ENCODE measurements at regions not wholly inside any gene's neighbourhood (a gene's known extent, or its start where the extent isn't known, plus 50 kb on each side); places are given as distances from the start of the nearest gene placed in this dataset.

DNA sequence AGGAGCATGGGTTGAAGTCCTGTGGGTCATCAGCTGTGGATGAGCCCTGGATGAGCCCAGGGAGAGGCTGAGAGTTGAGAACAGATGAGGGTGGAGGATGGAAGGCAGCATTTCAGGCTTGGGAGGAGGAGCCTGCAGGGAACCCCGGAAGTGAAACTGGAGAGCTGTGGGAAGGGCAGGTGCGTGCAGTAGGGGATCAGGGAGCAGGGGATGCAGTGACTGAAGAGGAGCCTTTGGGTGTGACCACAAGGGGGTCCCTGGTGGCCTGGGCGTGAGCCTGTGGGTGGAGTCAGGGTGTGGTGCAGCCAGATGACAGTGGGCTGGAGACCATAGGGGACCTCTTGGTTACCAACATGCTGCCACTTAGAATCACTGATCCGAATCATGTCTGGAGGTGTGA lies 115.5 kb downstream of the PAPOLA start:
- peaks cover 14% of the 10 kb centered on the region for H3K27me3 ChIP-seq (ENCODE audit: insufficient read depth, low read length)
- no peaks in the 10 kb centered on the region for H3K36me3 ChIP-seq (ENCODE audit: insufficient read depth, low read length)
- H2AFZ ChIP-seq (ENCODE audit: low read depth, low read length), result no peak overlapping the region
- no peaks in the 10 kb centered on the region for H3K9me3 ChIP-seq (ENCODE audit: low read length)
- H3K4me1 ChIP-seq (ENCODE audit: insufficient read depth, low read length), result peaks cover 4% of the 10 kb centered on the region
- H3K4me3 ChIP-seq (ENCODE audit: low read length), result no peak overlapping the region

DNA sequence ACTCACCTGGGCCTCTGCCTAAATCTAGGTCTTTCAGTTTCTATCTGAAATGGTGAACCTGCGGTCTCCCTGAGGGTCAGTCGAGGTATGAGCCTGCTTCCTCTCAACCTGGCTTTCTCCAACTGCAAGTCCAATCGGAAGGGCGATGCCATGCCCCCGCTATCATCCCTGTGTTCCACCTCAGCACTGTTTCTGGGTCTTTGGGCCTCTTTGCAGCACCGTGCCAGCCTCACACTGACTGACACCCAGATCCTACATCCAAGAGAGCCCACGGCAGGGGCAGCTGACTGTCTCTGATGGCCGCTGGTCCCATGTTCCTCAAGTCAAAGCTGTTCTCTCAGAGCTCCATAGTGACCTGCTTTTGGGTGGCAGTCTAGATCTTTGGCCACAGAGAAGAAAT lies 120.7 kb downstream of the PAPOLA start:
- H3K4me3 ChIP-seq (ENCODE audit: low read length), result no peak overlapping the region

DNA sequence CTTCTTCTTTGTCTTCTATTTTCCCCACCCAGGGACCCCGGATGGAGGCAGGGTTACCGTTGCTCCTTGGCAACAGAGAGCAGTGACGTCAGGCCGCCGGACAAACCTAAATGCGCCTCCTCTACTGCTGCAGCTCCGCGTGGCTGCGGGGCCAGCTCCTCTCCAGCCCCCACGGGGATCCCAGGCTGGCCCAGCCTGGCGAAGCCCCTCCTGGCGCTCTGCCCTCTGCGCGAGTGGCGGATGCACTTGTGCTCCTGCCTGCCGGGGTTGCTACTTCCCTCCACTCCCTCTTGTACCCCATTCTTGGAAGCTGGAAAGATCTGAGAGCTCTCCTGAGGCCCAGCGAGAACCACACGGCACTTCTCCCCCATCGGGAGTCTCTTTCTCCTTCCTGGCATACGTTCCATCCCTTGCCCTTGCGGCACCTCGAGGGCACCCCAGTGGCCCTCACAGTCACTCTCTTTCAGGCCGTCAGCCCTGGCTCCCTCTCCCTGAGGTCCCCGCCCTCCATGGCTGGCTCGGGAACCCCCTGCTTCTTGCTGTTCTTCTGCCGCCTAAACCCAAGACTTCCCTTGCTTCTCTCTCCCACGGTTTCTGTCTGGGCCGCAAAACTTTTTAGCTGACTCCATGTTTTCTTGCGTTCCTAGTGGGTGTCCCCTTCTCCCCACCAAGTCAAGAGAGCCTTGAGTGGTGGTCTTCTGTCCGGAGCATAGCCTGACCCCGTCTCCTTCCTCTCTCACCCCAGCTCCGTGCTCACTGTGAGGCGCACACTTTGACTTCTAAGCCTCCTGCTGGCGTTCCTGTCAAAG lies 121.7 kb downstream of the PAPOLA start:
- no peaks in the 10 kb centered on the region for H3K4me1 ChIP-seq (ENCODE audit: insufficient read depth, low read length)
- no peak overlapping the region for H2AFZ ChIP-seq (ENCODE audit: low read depth, low read length)
- H3K27me3 ChIP-seq (ENCODE audit: insufficient read depth, low read length), result peaks cover 13% of the 10 kb centered on the region
- no peaks in the 10 kb centered on the region for H3K9me3 ChIP-seq (ENCODE audit: low read length)
- H3K4me3 ChIP-seq (ENCODE audit: low read length), result no peak overlapping the region
- no peaks in the 10 kb centered on the region for H3K36me3 ChIP-seq (ENCODE audit: insufficient read depth, low read length)

More for the DNA sequence above, 120.7 kb downstream of the PAPOLA start:
- no peaks in the 10 kb centered on the region for H3K4me1 ChIP-seq (ENCODE audit: insufficient read depth, low read length)
- H2AFZ ChIP-seq (ENCODE audit: low read depth, low read length), result no peak overlapping the region
- H3K36me3 ChIP-seq (ENCODE audit: insufficient read depth, low read length), result no peaks in the 10 kb centered on the region
- peaks cover 12% of the 10 kb centered on the region for H3K27me3 ChIP-seq (ENCODE audit: insufficient read depth, low read length)
- no peaks in the 10 kb centered on the region for H3K9me3 ChIP-seq (ENCODE audit: low read length)

DNA sequence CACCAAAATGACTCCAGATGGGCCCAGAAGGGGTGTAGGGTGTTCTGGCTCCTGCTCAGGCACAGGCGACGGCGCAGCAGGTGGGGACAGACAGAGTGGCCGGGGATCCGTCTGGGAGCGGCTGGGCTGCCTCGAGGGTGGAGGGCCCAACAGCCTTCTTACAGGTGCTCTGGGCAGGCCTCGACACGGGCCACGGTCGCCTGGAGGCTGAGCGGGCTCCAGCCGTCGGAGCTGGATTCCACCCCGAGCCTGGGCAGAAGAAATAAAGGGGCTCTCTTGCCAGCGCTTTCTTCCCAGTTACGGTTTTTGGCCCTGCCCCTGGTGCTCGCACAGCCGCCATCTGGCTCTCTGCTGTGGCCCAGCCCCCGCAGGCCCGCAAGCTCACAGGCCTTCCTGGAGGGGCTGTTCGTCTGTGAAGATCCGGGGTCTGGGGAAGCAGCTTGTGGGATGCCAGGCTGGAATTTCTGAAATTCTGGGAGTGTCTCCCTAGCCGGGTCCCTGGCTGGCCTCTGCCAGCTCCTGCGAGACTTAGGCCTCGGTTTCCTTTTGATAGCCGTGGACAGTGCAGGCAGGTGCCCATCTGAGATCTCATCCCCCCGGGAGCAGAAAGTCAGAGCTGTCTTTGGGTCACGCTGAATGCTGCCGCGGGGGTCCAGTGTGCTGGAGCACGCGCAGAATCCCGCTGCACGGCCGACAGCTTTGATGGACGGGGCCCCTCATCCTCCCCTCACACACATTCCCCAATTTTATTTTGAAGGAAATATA lies 122.7 kb downstream of the PAPOLA start:
- Histone ChIP-seq H3K36me3 (ENCODE audit: insufficient read depth, low read length) (no peaks in the 10 kb centered on the region), H3K4me1 (ENCODE audit: insufficient read depth, low read length) (no peaks in the 10 kb centered on the region), H3K4me3 (ENCODE audit: low read length) (no peak overlapping the region), H3K9me3 (ENCODE audit: low read length) (no peaks in the 10 kb centered on the region), H3K27me3 (ENCODE audit: insufficient read depth, low read length) (peaks cover 13% of the 10 kb centered on the region), H2AFZ (ENCODE audit: low read depth, low read length) (no peak overlapping the region)

DNA sequence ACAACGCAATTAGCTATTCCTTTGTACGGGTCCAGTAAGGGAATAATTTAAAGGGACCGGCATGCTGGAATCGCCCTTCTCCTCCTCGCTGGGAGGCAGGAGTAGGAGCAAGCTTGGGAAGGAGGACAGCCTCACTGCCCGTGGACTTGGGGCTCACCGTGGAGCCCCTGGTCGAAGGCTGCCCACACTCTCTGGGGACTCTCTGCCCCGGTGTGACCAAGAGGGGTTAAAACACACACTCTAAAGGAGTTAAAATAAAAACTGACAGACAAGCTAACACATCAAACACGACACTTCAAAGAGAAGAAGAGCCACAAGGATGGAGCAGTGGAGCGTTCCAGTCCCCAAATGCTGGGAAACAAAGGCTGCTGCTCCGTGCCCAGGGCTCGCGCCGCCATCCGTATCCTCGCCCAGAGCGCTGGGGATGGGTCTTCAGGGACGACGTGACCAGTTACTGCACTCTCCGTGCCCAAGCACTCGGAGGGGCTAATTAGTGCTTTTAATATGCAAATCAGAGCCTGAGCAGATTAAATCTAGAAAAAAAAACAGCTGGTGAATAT lies 123.3 kb downstream of the PAPOLA start:
- H3K27me3 ChIP-seq (ENCODE audit: insufficient read depth, low read length), result peaks cover 13% of the 10 kb centered on the region
- no peaks in the 10 kb centered on the region for H3K4me1 ChIP-seq (ENCODE audit: insufficient read depth, low read length)
- H3K4me3 ChIP-seq (ENCODE audit: low read length), result no peak overlapping the region
- H3K36me3 ChIP-seq (ENCODE audit: insufficient read depth, low read length), result no peaks in the 10 kb centered on the region
- peaks cover 3% of the 10 kb centered on the region for H3K9me3 ChIP-seq (ENCODE audit: low read length)
- no peak overlapping the region for H2AFZ ChIP-seq (ENCODE audit: low read depth, low read length)

DNA sequence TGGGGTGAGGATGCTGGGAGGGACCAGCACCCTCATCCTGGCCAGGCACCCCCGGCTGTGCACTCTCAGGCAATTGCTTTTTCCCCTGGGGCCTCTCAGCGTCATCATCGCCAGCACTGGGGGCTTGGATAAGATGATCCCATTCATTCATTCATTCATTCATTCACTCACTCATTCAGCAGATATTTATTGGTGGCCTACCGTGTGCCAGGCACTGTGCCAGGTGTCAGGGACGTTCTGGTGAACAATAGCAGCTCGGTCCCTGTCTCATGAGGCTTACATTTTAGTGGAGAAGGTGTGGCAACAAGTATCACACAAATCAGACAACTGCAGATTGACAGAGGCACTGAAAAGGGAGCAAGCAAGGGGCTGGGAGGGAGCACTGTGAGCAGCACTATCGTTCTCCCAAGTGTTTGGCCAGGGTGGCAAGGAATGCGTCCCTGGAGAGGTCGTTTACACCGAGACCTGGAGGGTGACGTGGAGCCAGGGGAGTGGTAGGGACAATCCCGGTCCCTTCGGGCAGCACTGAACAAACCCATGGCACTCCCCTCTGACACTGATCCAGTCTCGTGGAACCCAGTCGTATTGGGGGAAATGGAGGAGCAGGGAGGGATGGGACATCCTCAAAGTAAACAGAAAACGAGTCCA lies 124.1 kb downstream of the PAPOLA start:
- no peak overlapping the region for H3K4me3 ChIP-seq (ENCODE audit: low read length)
- no peaks in the 10 kb centered on the region for H3K36me3 ChIP-seq (ENCODE audit: insufficient read depth, low read length)
- H3K9me3 ChIP-seq (ENCODE audit: low read length), result peaks cover 3% of the 10 kb centered on the region
- H3K4me1 ChIP-seq (ENCODE audit: insufficient read depth, low read length), result no peaks in the 10 kb centered on the region
- peaks cover 13% of the 10 kb centered on the region for H3K27me3 ChIP-seq (ENCODE audit: insufficient read depth, low read length)
- H2AFZ ChIP-seq (ENCODE audit: low read depth, low read length), result no peak overlapping the region

DNA sequence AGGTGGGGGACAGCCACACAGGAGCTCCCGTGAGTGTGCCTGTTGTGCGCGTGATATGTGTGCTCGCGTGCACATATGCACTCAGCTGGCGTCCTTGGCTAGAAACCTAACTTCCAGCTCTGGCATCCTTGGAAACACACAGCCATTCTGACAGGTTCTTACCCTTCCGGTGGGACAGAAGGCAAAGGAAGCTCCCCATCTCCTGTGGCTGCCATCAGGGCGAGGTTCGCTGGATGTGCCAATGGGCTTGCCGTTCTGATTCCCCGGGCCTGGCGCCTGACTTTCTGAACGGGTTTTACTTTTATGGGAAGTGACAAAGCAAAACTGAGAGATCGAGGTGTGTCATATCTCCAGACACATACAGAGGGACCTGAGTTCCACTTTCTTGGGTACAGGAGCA lies 124.7 kb downstream of the PAPOLA start:
- Histone ChIP-seq H3K4me3 (ENCODE audit: low read length) (no peak overlapping the region), H3K9me3 (ENCODE audit: low read length) (peaks cover 3% of the 10 kb centered on the region), H3K4me1 (ENCODE audit: insufficient read depth, low read length) (no peaks in the 10 kb centered on the region), H2AFZ (ENCODE audit: low read depth, low read length) (no peak overlapping the region), H3K27me3 (ENCODE audit: insufficient read depth, low read length) (peaks cover 13% of the 10 kb centered on the region), H3K36me3 (ENCODE audit: insufficient read depth, low read length) (no peaks in the 10 kb centered on the region)

DNA sequence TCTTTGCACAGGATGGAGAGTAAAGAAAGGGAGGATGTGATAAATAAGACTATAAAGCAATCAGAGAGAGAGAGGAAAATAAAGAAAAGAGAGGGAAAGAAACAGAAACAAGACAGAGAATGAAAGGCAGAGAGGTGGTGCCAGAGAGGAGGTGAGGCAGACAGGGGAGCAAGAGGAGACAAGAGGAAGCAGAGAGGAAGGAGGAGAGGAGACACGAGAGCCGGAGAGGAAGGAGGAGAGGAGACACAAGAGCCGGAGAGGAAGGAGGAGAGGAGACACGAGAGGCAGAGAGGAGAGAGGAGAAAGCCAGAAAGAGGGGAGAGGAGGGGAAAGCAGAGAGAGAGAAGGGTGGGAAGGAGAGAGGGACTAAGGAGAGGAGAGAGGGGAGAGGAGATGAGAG lies 125.2 kb downstream of the PAPOLA start:
- H3K4me1 ChIP-seq (ENCODE audit: insufficient read depth, low read length), result no peaks in the 10 kb centered on the region
- H2AFZ ChIP-seq (ENCODE audit: low read depth, low read length), result no peak overlapping the region
- no peak overlapping the region for H3K4me3 ChIP-seq (ENCODE audit: low read length)
- peaks cover 13% of the 10 kb centered on the region for H3K27me3 ChIP-seq (ENCODE audit: insufficient read depth, low read length)
- peaks cover 3% of the 10 kb centered on the region for H3K9me3 ChIP-seq (ENCODE audit: low read length)
- H3K36me3 ChIP-seq (ENCODE audit: insufficient read depth, low read length), result no peaks in the 10 kb centered on the region

DNA sequence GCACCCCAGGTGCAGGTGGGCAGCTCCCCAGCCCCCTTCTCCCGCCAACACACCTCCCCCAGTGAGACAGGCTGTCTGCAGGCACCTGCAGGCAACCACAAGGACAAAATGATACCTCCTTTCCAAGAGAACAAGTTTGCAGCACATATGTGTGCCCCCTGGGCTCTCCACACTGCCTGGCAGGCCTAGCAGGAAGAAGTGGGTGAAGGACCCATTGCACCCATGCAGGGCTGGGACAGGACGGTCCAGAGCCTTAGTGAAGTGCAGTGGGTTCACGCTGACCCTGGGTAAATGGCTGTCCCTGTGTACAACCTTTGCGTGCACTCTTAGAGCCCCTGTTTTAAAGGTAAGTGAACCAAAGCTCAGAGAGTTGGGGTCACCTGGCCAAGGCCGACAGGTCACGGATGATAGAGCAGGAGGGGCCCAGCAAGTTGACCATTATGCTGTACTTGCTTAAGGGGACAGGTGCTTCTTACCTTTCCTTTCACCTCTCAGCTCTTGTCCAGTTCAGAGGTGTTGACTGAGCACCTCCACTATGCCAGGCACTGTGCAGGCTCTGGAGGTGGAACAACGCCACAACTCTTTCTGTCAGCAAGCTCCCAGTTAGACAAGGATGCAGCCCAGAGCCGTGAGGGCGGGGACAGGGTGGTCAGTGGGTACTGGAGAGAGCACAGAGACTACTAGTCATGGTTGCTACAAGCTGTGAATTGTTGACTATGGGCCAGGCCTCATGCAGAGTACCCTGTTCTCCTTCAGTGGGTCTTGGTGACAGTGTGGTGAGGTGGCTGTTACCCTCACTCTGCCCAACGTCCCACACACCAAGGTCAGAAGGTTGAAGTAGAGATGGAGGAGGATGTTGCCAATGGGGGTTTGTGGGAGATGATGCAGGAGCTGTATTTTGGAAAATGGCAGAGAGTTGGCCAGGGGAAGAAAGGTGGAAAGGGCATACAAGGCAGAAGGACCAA lies 125.9 kb downstream of the PAPOLA start:
- Histone ChIP-seq H3K4me1 (ENCODE audit: insufficient read depth, low read length) (no peaks in the 10 kb centered on the region), H3K4me3 (ENCODE audit: low read length) (no peak overlapping the region), H3K9me3 (ENCODE audit: low read length) (peaks cover 3% of the 10 kb centered on the region), H3K36me3 (ENCODE audit: insufficient read depth, low read length) (no peaks in the 10 kb centered on the region), H2AFZ (ENCODE audit: low read depth, low read length) (no peak overlapping the region), H3K27me3 (ENCODE audit: insufficient read depth, low read length) (peaks cover 13% of the 10 kb centered on the region)

DNA sequence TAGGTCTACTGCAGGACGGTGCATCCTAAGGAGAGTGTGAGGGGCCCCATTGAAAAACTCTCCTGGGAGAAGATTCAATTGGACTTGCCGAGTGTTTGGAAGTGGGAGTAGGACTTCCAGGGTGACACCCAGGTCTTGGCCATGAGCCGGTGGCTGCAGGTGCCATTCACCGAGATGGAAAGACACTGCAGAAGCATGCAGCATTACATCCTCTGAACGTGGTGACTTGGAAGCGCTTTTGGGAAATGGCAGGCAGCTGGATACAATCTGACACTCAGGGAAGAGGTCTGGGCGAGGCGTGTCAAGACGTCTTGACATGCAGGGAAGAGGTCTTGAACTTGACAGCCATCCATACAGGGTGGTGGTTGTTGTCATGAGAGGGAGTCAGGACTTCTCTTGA lies 126.9 kb downstream of the PAPOLA start:
- Histone ChIP-seq H3K27me3 (ENCODE audit: insufficient read depth, low read length) (peaks cover 13% of the 10 kb centered on the region), H2AFZ (ENCODE audit: low read depth, low read length) (no peak overlapping the region), H3K4me1 (ENCODE audit: insufficient read depth, low read length) (no peaks in the 10 kb centered on the region), H3K4me3 (ENCODE audit: low read length) (no peak overlapping the region), H3K36me3 (ENCODE audit: insufficient read depth, low read length) (no peaks in the 10 kb centered on the region), H3K9me3 (ENCODE audit: low read length) (peaks cover 3% of the 10 kb centered on the region)

DNA sequence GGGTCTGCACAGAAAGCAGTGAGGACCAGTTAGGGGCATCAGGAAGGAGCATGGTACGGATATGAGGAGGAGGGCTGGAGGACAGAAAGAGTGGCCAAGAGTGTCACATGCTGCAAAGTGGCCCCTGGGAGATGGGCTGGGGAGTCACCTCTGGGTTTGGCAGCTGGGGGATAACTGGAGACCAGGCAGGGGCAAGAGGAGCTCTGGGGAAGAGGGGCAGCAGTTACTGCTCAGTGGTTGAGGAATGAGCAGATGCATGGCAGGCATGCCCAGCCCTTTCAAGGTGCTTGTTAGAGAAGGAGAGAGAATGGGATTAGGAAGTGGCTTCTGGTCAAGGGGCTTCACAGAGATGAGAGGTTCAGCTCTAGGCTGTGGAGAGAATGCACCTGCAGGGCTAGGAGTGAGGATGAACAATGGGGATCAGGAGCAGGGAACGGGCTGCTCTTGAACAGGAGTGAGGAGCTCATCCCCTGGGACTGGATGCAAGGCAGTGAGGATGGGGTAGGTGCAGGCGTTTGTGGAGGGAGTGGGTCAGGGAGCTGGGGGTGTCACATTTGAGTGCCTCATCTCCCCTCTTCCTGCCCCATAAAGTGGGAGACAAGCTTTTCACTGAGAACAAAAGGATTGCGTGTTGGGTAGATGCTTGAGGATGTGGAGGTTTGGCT lies 127.5 kb downstream of the PAPOLA start:
- Histone ChIP-seq H3K36me3 (ENCODE audit: insufficient read depth, low read length) (no peaks in the 10 kb centered on the region), H3K9me3 (ENCODE audit: low read length) (peaks cover 3% of the 10 kb centered on the region), H2AFZ (ENCODE audit: low read depth, low read length) (no peak overlapping the region), H3K4me3 (ENCODE audit: low read length) (no peak overlapping the region), H3K27me3 (ENCODE audit: insufficient read depth, low read length) (peaks cover 13% of the 10 kb centered on the region), H3K4me1 (ENCODE audit: insufficient read depth, low read length) (no peaks in the 10 kb centered on the region)

DNA sequence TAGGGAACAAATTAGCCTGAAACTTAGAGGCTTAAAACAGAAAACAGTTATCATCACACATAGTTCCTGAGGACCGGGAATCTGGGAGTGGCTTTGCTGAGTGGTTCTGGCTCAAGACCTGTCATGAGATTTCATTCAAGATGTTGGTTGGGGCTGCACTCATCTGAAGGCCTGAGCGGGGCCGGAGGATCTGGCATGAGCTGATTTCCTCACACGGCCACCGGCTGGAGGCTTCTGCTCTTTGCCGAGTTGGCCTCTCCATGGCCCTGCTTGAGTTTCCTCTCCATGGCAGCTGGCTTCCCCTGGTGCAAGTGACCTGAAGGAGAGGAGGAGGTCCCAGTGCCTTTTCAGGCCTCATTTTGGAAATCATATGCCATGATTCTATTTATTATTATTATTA lies 128.1 kb downstream of the PAPOLA start:
- H3K27me3 ChIP-seq (ENCODE audit: insufficient read depth, low read length), result peaks cover 13% of the 10 kb centered on the region
- H3K4me3 ChIP-seq (ENCODE audit: low read length), result no peak overlapping the region
- no peaks in the 10 kb centered on the region for H3K4me1 ChIP-seq (ENCODE audit: insufficient read depth, low read length)
- peaks cover 3% of the 10 kb centered on the region for H3K9me3 ChIP-seq (ENCODE audit: low read length)
- no peaks in the 10 kb centered on the region for H3K36me3 ChIP-seq (ENCODE audit: insufficient read depth, low read length)
- no peak overlapping the region for H2AFZ ChIP-seq (ENCODE audit: low read depth, low read length)

All from neuron (in vitro differentiated cells).